Lower leg skin (tissue), 4 donors: ENCODE measurements at regions not wholly inside any gene's neighbourhood (a gene's known extent, or its start where the extent isn't known, plus 50 kb on each side); places are given as distances from the start of the nearest gene placed in this dataset.

Source experiments
- DNase-seq, 2 donors: peaks; one replicate each; pipeline ENCODE4 v3.0.0-alpha.2; 2019; ENCODE audit warnings: low spot score in 2 of 2
- H3K4me3 ChIP-seq: fragments of 200-600 bp; sonication (generic); 2 replicates; pipeline ENCODE4 v1.5.1; 2017; ENCODE audit warnings: mild to moderate bottlenecking, low read depth; ENCODE audit not compliant: poor library complexity, severe bottlenecking
- CTCF ChIP-seq, 3 donors: fragments of 450-650 bp; IDR thresholded peaks; one replicate each; pipeline ENCODE4 v1.5.1; 2016; ENCODE audit warnings: antibody characterized with exemption in 3 of 3, mild to moderate bottlenecking in 3 of 3, moderate library complexity in 2 of 3
- POLR2A ChIP-seq, 2 donors: fragments of 450-650 bp; IDR thresholded peaks; one replicate each; pipeline ENCODE4 v1.6.1; 2016 to 2017; ENCODE audit warnings: antibody characterized with exemption in 2 of 2, mild to moderate bottlenecking in 1 of 2, moderate library complexity in 1 of 2
- WGBS, 2 donors: methylation state at CpG; one replicate each; pipeline ENCODE4 v1.1.5; 2018; 5-methylcytosine and 5-hydroxymethylcytosine counted together
- intact Hi-C: fragments of 100-400 bp; cut with DNase I; formaldehyde crosslinking; loops from one replicate; pipeline ENCODE4 v1.15.0; 2023; ENCODE audit warnings: low total_unique reads

DNA sequence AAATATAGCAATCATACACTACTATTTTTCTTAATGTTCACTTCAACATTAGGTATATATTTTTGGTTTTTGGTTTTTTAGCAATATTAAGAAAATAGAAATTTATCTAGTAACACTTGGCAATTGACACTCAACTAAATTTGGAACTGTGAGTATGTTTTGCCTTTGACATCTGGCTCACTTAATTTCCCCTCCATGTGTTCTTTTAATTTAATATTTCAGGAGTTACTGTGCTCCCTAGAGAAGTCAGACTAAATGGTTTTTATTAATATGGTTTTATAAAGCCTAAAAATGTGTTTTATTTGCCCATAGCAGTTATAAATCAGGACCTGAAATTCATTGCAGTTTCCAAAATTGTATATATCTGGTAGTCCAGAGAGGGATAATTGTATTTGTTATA lies 175.3 kb upstream of the AVPR1A start:
- no peak for DNase-seq
- H3K4me3 ChIP-seq, result no peak overlapping the region
- intact Hi-C loops, result no loop called here
- TF ChIP-seq POLR2A (IDR thresholded peaks at IDR 0.05), result no peak
- no peak for TF ChIP-seq CTCF (IDR thresholded peaks at IDR 0.05)

- intact Hi-C loops, result no loop called here
- TF ChIP-seq CTCF (IDR thresholded peaks at IDR 0.05), result no peak
- TF ChIP-seq POLR2A (IDR thresholded peaks at IDR 0.05), result no peak
- WGBS, 2 donors, result 23% methylated on average over 1 of the region's 1 CpG
- DNase-seq, result no peak
- no peak overlapping the region for H3K4me3 ChIP-seq
Observed at GRCh38 chr12:63325757-63326156, 174.8 kb upstream of the AVPR1A start.

GRCh38 chr12:63323942-63324341 lies 172.9 kb upstream of the AVPR1A start:
- DNase-seq, result no peak
- TF ChIP-seq CTCF (IDR thresholded peaks at IDR 0.05) (no peak), POLR2A (IDR thresholded peaks at IDR 0.05) (no peak)
- intact Hi-C loops, result no loop called here
- 88 to 89% methylated on average over 2 of the region's 2 CpGs for WGBS, 2 donors
- no peak overlapping the region for H3K4me3 ChIP-seq

- WGBS, 2 donors, result 44 to 88% methylated on average over 2 of the region's 2 CpGs
- no peak for TF ChIP-seq POLR2A (IDR thresholded peaks at IDR 0.05)
- TF ChIP-seq CTCF (IDR thresholded peaks at IDR 0.05), result no peak
- no peak overlapping the region for H3K4me3 ChIP-seq
- no peak for DNase-seq
- intact Hi-C loops, result no loop called here
Observed at GRCh38 chr12:63321373-63321772, 170.4 kb upstream of the AVPR1A start.

DNA sequence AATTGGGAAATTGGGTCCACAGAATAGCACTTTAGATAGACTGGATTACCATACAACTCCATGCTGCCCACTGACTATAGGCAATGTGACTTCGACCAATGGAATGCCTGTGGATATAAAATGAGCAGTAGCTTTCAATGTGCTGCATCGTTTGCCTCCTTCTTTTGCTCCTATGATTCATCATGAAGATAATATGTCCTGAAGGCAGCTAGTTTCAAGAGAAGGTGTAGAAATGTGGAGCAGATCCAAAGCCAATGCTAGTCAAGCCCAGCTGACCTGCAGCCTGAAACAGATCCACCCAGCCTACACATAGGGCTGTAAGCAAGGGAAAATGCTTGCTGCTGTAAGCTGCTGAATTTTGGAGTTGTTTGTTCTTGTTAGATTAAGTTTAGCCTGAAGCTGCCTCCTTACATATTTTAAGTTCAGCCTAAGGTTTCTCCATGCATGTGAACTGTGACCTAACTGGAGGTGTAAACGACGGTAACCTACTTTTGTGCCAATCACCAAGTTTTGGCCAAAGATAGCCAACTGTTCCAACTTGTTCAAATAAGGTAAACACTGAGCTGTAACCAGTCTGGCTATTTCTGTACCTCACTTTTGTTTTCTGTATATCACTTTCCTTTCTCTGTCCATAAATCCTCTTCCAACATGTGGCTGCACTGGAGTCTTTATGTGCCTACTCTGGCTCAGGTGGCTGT lies 169.1 kb upstream of the AVPR1A start:
- H3K4me3 ChIP-seq, result no peak overlapping the region
- intact Hi-C loops, result no loop called here
- DNase-seq, result no peak
- no peak for TF ChIP-seq POLR2A (IDR thresholded peaks at IDR 0.05)
- TF ChIP-seq CTCF (IDR thresholded peaks at IDR 0.05), result no peak
- WGBS, 2 donors, result 61 to 83% methylated on average over 4 of the region's 4 CpGs

DNA sequence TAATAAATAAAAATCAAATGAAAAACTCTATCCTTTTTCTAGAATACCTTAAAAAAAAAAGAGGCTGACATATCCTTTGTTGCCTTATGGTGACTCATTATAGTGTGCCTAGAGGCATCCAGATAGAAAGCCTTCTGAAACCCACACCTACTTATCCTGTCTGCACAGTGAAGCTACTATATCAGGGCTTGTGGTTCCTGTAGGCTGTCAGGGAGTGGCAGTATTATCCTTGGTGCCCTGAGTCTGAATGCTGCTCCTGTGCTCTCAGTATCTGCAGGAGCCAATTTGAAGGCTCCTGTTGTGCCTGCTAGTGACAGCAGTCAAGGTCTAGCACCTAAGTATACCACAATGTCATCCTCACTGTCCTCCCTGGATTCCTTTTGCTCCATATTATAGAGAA lies 168.4 kb upstream of the AVPR1A start:
- H3K4me3 ChIP-seq, result no peak overlapping the region
- DNase-seq, result no peak
- intact Hi-C loops, result no loop called here
- no peak for TF ChIP-seq CTCF (IDR thresholded peaks at IDR 0.05)
- TF ChIP-seq POLR2A (IDR thresholded peaks at IDR 0.05), result no peak
